GM18519 (cell line): ENCODE measurements at regions not wholly inside any gene's neighbourhood (a gene's known extent, or its start where the extent isn't known, plus 50 kb on each side); places are given as distances from the start of the nearest gene placed in this dataset.

Source experiments
- ATAC-seq: cut with Tn5 transposase; IDR thresholded peaks from one replicate; pipeline ENCODE4 v1.9.1; 2021; ENCODE audit warnings: mild to moderate bottlenecking, moderate library complexity; ENCODE audit not compliant: unreplicated experiment, low FRiP score

- ATAC-seq = no peak
These were observed 54.9 kb downstream of the MAGEB17 start for GRCh38 chrX:16222151-16222550.

DNA sequence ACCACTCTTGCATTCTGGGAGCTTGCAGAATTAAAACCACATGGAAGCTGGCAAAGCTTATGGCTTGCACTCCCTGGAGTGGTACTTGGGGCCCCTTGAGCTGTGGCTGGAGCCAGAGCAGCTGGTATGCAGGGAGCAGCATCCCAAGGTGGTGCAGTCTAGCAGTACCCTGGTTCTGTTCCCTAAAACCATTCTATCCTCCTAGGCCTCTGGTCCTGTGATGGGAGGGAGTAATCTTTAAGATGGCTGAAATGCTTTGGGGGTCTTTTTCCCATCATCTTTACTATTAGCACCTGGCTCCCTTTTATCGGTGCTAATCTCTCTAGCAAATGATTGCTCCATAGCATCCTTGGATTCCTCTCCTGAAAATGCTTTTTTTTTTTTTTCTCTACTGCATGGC lies 56.1 kb downstream of the MAGEB17 start:
- no peak for ATAC-seq

- ATAC-seq = no peak
These were observed 71.9 kb downstream of the MAGEB17 start for GRCh38 chrX:16239211-16239610.

GRCh38 chrX:16240231-16240905 lies 73.1 kb downstream of the MAGEB17 start:
- no peak for ATAC-seq

GRCh38 chrX:16240968-16241367 lies 73.7 kb downstream of the MAGEB17 start:
- no peak for ATAC-seq

- no peak for ATAC-seq
These were observed 83.0 kb downstream of the MAGEB17 start for GRCh38 chrX:16250296-16250695.

DNA sequence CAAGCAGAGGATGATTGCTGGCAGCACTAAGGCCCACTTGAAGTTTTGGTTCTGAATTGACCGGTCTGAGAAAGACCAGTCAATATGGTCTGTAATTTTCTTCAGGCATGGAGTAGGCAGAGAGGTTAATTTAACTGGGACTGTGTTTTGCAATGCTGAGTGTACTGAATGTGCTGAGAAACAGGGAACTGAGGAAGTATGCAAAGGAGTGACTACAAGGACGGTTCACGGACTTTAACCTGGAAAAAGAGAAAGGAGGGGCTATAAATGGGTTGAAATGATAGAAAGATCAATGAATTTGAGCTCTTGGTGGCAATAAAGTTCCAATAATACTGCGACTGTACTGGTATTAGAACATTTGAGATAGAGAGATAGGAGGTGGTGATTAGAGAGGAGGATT lies 84.5 kb downstream of the MAGEB17 start:
- no peak for ATAC-seq

GRCh38 chrX:16258882-16259281 lies 91.6 kb downstream of the MAGEB17 start:
- ATAC-seq = no peak

DNA sequence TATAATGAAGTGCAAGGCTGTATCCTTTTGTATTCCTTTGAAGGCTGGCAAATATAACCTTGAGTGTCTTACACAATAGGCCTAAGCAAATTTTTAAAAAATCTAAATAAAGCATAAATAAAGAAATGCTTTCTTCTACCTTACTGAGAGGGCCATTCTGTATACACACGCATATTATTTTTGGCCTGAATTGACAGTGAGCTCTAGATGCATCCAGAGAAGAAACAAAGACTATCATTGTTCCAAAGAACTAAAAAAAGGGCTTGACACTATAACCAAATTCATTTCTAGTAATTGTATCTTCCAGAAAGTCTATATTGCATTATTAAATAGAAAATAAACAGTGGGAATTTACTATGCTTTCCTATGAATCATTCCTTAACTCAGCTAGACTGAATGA lies 100.2 kb downstream of the MAGEB17 start:
- no peak for ATAC-seq

DNA sequence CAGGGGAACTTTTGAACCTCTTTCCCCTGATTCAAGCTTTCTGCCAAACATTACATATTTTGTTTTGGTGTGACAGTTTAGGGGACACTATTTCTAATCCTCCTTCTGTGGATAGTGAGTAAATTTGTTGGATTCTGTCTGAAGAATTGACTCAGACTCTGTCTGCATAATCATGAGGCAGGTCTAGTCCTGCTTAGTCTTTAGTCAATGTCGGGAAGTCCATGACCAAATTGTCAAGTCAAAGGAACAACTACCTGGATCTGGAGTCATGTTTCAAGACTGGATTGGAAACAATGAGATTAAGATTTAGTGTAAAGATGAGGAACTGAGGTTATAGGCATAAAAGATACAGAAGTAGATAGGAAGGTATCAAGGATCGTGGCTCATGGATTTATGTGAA lies 100.9 kb downstream of the MAGEB17 start:
- no peak for ATAC-seq

- ATAC-seq = no peak
These were observed 111.6 kb downstream of the MAGEB17 start for GRCh38 chrX:16278927-16279326.

GRCh38 chrX:16282209-16282608 lies 114.9 kb downstream of the MAGEB17 start:
- no peak for ATAC-seq

DNA sequence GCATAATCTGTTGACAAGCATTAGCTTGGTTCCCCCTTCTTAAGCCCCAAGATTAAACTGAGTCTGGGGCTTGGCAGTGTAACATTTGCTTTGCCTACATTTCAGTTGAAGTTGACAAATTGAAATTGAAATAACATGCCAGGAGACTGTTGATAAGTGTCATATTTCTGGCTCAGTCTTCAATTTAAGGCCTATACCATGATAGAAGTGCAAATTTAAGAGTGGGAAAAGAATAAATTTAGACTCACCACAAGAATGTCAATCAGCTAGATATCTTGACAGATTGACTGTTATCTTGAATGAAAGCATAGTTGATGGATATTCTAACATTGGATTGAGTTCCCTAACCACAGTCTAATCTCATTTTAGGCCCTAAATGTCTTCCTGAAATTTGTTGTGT lies 117.6 kb downstream of the MAGEB17 start:
- ATAC-seq = no peak

GRCh38 chrX:16290997-16291396 lies 123.7 kb downstream of the MAGEB17 start:
- no peak for ATAC-seq

DNA sequence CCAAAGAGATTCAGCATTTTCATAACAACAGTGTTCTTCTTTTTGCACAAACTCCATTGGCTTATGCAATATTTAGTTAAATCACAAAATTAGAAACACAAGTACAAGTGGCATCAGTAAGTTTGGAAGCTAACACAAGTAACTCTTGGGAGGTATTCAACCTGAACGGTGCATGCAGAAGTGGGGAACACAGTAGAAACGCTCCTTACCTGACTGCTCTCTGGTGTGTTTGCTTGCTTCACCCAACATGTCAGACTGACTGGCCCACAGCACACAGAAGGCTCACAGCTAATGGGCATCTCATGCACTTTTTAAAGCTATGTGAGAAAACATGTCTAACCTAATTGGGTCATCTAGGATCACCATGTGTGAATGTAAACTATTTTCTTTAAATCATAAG lies 133.6 kb downstream of the MAGEB17 start:
- ATAC-seq = no peak

GRCh38 chrX:16304751-16305150 lies 137.5 kb downstream of the MAGEB17 start:
- no peak for ATAC-seq

- ATAC-seq = no peak
These were observed 137.9 kb downstream of the MAGEB17 start for GRCh38 chrX:16305187-16305586.

- ATAC-seq = no peak
These were observed 140.7 kb downstream of the MAGEB17 start for GRCh38 chrX:16307950-16308349.

DNA sequence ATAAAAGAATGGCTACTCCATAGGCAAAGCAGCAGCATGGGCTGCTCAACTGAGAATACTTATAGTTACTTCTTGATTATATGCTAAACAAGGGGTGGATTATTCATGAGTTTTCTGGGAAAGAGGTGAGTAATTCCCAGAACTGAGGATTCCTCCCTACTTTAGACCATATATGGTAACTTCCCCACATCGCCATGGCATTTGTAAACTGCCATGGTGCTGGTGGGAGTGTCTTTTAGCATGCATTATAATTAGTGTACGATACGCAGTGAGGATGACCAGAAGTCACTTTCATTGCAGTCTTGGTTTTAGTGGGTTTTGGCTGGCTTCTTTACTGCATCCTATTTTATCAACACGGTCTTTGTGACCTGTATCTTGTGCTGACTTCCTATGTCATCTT lies 141.5 kb downstream of the MAGEB17 start:
- ATAC-seq = no peak

DNA sequence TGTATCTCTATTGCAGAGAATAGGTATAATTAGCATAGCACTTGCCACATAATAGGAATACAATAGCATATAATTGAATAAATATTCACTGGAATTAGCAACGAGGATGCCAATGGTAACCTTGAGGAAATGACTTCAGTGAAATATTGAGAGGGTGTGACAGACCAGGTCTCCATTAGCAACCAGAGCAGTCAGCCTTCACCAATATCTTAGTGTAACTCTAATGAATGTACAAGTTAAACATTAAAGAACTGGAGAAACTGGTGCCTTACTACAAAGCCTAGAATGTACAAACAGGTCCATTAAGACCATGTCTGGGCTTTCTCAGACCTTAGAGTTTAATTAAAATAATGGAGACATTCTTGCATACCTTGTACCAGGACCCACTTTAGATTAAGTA lies 143.0 kb downstream of the MAGEB17 start:
- no peak for ATAC-seq

- ATAC-seq = no peak
These were observed 144.4 kb downstream of the MAGEB17 start for GRCh38 chrX:16311671-16312070.

- no peak for ATAC-seq
These were observed 145.7 kb downstream of the MAGEB17 start for GRCh38 chrX:16312761-16313623.
